H54 (cell line): ENCODE measurements at regions not wholly inside any gene's neighbourhood (a gene's known extent, or its start where the extent isn't known, plus 50 kb on each side); places are given as distances from the start of the nearest gene placed in this dataset.

Experiments
- DNase-seq: peaks from one replicate; pipeline ENCODE4 v3.0.0; 2011; ENCODE audit warnings: low spot score, mixed read lengths; ENCODE audit not compliant: insufficient read length
- FAIRE-seq: peaks from 3 replicates; lab custom pipeline; 2011; peaks lifted over from hg19 to GRCh38; lab: Jason Lieb, UNC
- POLR2A ChIP-seq: IDR thresholded peaks from 2 replicates; pipeline ENCODE4 v1.6.1; 2011; ENCODE audit warnings: low read depth, mild to moderate bottlenecking, low read length

DNA sequence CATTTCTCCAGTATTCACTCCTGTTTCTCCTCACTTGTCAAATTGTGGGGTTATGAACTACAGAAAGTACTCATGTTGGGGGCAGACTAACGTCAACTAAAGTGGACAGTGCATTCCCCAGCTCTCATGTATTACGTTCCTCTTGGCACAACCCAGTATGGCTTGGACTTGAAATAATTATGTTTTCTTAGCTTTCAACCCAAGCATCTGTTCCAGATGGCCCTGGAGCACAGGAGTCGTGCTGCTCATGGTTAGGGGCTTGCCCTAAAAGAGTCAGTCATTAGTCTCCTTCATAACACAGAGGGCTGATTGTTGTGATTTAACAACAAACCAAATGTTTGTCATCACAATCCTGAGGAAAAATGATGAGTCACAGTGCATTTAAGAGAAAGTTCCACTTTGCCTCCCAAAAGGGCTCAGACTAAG is 154.4 kb downstream of the RPAP3 start:
- FAIRE-seq, result peak; percentile 50
- no peak for TF ChIP-seq POLR2A
- DNase-seq, result no peak

DNA sequence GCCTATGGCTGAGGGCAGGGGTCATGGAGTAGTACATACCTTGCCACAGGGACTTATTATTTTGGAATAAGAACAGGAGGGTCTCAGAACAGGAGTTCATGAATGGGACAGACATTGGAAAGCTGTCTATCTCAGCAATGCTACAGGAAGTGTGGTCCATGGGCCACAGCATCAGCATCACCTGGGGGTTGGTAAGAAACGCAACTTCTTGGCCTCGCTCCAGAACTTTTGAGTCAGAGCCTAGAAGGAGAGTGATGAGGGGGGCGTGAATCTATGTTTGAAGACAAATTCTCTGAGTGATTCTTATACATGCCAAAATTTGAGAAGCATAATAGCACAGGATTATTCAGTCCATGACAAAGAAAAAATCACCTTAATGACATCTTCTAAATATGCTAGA is 156.6 kb downstream of the RPAP3 start:
- no peak for FAIRE-seq
- DNase-seq, result no peak
- no peak for TF ChIP-seq POLR2A

DNA sequence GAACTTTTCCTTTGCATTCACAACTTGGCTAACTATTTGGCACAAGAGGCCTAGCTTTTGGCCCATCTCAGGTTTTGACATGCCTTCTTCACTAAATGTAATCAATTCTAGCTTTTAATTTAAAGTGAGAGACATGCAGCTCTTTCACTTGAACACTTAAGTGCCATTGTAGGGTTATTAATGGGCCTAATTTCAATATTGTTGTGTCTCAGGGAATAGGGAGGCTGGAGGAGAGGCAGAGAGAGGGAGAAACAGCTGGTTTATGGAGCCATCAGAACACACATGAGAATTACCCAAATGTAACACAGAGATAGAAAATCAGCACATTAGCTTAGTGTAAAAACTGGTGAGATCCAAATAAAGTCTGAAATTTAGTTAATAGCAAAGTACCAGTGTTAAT is 157.4 kb downstream of the RPAP3 start:
- no peak for DNase-seq
- FAIRE-seq, result no peak
- no peak for TF ChIP-seq POLR2A

DNA sequence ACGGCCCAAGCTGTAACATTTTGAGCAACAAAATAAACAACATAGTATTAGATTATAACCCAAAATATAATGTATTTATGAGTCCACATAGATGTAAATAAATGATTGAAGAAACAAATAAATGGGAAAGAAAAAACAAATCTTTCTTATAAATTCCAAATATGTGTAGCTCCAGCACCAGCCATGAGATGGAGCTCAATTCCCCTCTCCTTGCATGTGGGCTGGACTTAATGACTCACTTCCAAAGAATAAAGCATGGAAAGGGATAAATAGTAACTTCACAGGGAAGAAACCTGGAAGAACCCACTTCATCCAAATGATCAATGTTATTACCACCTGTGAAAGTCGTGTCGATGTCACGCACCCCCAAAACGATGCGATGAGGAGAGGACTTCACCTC is 158.8 kb downstream of the RPAP3 start:
- peak; percentile 11 for FAIRE-seq
- DNase-seq, result peak; percentile 17

DNA sequence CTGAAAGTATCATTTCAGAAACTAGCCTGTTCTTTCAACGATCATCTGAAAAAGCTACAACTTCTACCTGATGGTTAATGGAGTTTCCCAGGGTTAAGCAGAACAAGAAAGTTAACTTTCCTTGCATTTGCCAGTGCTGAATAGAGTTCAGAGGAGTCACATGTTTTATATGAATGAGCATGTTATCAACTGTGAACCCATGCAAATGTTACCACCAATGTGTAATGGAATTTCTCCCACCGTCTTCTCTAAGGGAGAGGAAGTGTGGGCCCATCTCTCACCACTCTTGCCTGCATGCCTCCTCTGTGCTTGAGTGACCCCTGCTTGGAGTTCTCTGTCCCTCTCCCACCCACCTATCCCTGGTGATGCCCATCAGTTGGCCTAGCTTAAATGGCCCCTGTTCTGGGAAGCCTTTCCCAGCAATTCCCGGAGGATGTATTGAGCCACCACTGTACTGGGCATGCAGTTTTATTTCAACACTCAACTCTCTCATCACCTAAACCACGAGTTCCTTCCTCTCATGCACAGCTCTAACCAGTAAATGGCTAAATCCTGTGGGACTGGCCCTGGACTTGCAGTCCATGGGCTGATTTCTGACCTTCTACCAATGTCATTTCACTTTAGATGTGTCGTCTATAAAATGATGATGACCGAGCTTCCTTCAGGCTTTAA is 159.8 kb downstream of the RPAP3 start:
- FAIRE-seq (no peak), DNase-seq (no peak)
- no peak for TF ChIP-seq POLR2A

More for the DNA sequence above, 158.8 kb downstream of the RPAP3 start:
- no peak for TF ChIP-seq POLR2A

DNA sequence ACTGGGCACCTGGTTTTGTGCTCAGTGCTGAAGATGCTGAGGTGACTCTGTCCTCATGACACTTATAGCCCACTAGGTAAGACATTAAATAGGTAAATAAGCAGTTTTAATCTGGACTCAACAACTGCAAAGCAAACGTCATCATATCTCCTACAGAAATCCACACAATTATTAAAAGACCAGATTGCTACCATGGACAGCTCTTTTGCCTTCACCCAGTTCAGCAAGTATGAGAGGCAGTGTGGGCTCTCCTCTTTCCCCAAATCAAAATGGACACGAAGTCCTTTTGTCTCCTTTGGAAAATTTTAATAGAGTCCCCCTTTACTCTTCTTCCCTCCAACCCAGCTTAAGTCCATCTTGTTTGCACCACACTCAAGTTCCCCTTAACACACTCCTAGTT is 171.1 kb downstream of the RPAP3 start:
- DNase-seq, result no peak
- TF ChIP-seq POLR2A, result no peak
- no peak for FAIRE-seq

DNA sequence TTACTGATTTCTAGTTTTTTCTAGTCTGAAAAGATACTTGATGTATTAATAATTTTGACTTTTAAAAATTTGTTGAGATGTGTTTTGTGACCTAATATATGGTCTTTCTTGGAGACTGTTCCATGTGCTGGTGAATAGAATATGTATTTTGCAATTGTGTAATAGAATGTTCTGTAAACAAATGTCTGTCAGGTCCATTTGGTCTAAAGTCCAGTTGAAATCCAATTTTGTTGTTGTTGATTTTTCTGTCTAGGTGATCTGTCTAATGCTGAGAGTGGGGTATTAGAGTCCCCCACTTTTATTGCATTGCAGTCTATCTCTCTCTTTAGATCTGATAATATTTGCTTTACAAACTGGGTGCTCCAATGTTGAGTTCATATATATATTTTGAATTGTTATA is 175.8 kb downstream of the RPAP3 start:
- FAIRE-seq (no peak), DNase-seq (no peak)
- no peak for TF ChIP-seq POLR2A

DNA sequence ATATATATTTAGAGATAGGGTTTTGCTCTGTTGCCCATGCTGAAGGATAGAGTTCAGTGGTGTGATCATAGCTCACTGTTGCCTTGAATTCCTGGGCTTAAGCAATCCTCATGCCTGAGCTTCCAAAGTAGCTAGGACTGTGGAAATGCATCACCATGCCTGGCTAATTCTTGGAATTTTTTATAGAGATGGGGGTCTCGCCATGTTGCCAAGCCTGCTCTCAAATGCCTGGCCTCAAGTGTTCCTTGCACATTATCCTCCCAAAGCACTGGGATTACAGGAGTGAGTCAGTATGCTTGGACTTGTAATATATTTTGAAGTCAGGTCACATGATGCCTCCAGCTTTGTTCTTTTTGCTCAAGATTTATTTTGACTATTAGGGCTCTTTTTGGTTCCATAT is 178.0 kb downstream of the RPAP3 start:
- FAIRE-seq (no peak), DNase-seq (no peak)
- no peak for TF ChIP-seq POLR2A

DNA sequence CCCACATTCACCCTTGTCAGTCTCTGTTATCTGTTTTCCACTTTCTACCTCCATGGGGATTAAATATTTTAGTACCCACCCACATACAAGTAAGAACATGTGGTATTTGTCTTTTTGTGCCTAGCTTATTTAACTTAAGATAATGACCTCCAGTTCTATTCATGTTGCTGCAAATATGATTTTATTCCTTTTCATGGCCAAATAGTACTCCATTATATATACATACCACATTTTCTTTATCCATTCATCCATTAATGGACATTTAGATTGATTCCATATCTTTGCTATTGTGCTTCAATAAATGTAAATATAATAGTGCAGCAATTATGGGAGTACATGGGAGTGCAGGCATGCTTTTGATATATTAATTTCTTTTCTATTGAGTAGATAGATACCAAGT is 185.8 kb downstream of the RPAP3 start:
- no peak for TF ChIP-seq POLR2A
- FAIRE-seq (no peak), DNase-seq (no peak)

DNA sequence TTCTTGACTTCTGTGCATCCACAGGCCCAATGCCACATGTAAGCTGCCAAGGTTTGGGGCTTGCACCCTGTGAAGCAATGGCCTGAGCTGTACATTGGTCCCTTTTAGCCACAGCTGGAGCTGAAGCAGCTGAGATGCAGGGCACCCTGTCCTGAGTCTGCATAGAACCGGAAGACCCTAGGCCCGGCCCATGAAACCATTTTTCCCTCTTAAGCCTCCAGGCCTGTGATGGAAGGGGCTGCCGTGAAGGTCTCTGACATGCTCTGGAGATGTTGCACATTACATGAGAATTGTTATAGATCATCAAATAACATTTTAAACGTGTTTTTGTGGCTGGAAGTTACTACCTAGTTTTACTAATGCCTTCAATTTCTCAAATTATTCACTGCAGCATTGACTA is 188.7 kb downstream of the RPAP3 start:
- TF ChIP-seq POLR2A, result no peak
- FAIRE-seq (no peak), DNase-seq (no peak)

DNA sequence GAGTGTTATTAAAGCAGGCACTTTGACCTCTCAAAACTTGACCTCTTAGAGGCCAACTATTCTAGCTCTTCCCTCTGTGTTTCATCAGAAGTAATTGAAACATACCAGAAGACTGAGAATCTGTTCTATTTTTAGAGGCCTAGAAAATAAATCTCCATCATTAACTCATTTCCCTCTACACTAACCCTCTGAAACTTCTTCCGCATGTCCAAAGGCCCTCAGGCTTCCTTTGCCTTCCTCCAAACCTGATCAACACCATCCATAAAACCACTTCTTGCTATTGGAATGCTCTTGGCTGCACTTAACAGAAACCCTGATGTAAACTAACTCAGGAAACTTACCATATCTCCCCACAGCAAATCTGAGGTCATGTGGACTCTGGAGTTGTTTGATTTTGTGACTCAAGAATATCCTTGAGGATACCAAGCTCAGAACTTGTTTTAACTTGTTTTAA is 196.4 kb downstream of the RPAP3 start:
- FAIRE-seq (no peak), DNase-seq (no peak)
- no peak for TF ChIP-seq POLR2A

DNA sequence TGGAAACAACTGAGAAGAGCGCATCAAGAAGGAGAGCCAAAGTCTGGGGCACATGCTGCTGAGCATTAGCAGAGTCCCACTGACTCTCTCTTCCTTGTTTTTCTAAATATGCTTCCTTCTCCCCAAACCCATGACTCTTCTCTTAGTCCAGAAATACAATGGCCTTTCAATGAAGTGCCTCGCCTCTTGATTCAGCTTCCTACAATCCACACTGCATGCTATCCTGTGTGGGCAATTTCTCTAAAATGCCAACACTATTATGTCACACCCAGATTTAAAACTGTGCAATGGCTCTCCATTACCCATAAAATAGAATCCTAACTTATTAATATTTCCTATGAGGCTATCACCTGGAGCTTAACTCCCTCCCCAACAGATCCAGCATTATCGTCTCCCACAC is 198.6 kb downstream of the RPAP3 start:
- TF ChIP-seq POLR2A, result no peak
- FAIRE-seq (no peak), DNase-seq (no peak)

DNA sequence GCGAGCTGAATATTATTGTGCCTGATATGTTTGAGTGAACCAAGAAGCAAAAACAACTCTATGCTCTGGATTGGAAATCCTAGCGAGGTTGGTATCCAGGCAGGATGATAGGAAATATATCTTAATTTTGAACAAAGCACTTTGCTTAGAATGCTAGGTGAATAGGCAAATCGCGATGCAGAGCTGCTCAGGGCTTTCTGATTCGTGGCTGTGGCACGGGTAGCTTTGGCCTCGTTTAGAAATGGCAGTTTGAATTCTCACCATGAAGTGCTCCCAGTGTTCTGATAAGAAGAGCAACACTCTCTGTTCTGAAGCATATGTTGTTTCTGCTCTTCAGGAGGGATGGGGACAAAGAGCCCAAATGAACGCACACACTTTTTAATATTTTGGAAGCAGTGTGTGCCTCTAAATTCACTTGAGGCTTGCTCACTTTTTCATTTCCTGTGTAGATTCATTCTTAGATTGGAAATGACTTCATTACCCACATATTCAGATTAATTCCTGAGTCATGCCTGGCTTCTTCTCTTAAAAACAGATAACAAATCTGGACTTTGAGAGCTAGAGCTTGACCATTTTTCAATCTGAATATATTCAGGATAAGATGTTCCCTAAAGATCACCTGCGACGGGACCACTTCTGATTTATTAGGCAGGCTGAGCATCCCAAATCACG is 200.9 kb downstream of the RPAP3 start:
- DNase-seq (peak; percentile 8), FAIRE-seq (peak; percentile 72)
- TF ChIP-seq POLR2A, result no peak

DNA sequence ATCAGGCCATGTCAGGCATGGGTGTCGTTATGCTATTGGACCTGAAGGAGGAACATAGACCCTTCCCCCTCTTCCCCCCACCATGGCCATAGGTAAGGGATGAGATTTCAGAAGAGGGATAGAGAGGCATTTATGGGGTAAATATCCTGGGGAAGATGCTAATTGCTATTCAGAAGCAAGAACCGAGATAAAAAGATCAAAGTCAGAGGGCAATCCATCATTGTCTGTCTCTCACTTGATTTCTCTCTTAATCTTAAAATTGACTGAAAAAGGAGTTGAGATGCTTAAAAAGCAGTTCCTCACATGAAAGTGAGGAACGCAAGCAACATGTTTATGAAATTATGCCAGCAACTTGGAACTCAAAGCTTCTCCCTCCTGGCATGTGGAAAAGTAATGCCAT is 212.0 kb downstream of the RPAP3 start:
- no peak for FAIRE-seq
- no peak for TF ChIP-seq POLR2A
- DNase-seq, result no peak
